ENCODE measurements at regions not wholly inside any gene's neighbourhood (a gene's known extent, or its start where the extent isn't known, plus 50 kb on each side); places are given as distances from the start of the nearest gene placed in this dataset.
"Not testable (repeated sequence)": the region's sequence is repeated elsewhere in the genome, so short reads cannot be mapped to it uniquely, and the experiment has no call there.

GRCh38 chr7:125465527-125465926 lies 535.9 kb upstream of the POT1 start:
- no peak for DNase-seq (ENCODE audit: low read depth)

GRCh38 chr7:125462615-125463014 lies 533.0 kb upstream of the POT1 start:
- DNase-seq (ENCODE audit: low read depth) = no peak

- DNase-seq (ENCODE audit: low read depth) = no peak
These were observed 529.4 kb upstream of the POT1 start for GRCh38 chr7:125459038-125459437.

GRCh38 chr7:125450749-125451148 lies 521.1 kb upstream of the POT1 start:
- DNase-seq (ENCODE audit: low read depth) = no peak

GRCh38 chr7:125445836-125446235 lies 516.2 kb upstream of the POT1 start:
- DNase-seq (ENCODE audit: low read depth) = no peak

- no peak for DNase-seq (ENCODE audit: low read depth)
These were observed 515.2 kb upstream of the POT1 start for GRCh38 chr7:125444864-125445263.

- DNase-seq (ENCODE audit: low read depth) = no peak
These were observed 506.6 kb upstream of the POT1 start for GRCh38 chr7:125436220-125436619.

- DNase-seq (ENCODE audit: low read depth) = no peak
These were observed 501.7 kb upstream of the POT1 start for GRCh38 chr7:125431349-125431748.

- no peak for DNase-seq (ENCODE audit: low read depth)
These were observed 500.4 kb upstream of the POT1 start for GRCh38 chr7:125430013-125430412.

GRCh38 chr7:125427676-125428075 lies 498.1 kb upstream of the POT1 start:
- no peak for DNase-seq (ENCODE audit: low read depth)

- DNase-seq (ENCODE audit: low read depth) = no peak
These were observed 495.9 kb upstream of the POT1 start for GRCh38 chr7:125425506-125425905.

GRCh38 chr7:125424721-125425120 lies 495.1 kb upstream of the POT1 start:
- DNase-seq (ENCODE audit: low read depth) = no peak

GRCh38 chr7:125423458-125424155 lies 494.0 kb upstream of the POT1 start:
- no peak for DNase-seq (ENCODE audit: low read depth)

- not testable (repeated sequence) for DNase-seq (ENCODE audit: low read depth)
These were observed 491.8 kb upstream of the POT1 start for GRCh38 chr7:125421407-125421806.

GRCh38 chr7:125412890-125413665 lies 483.5 kb upstream of the POT1 start:
- DNase-seq (ENCODE audit: low read depth) = no peak

GRCh38 chr7:125409921-125410320 lies 480.3 kb upstream of the POT1 start:
- no peak for DNase-seq (ENCODE audit: low read depth)

- no peak for DNase-seq (ENCODE audit: low read depth)
These were observed 476.5 kb upstream of the POT1 start for GRCh38 chr7:125406111-125406510.

- DNase-seq (ENCODE audit: low read depth) = no peak
These were observed 469.8 kb upstream of the POT1 start for GRCh38 chr7:125399408-125399807.

GRCh38 chr7:125396466-125397151 lies 467.0 kb upstream of the POT1 start:
- no peak for DNase-seq (ENCODE audit: low read depth)

- no peak for DNase-seq (ENCODE audit: low read depth)
These were observed 462.3 kb upstream of the POT1 start for GRCh38 chr7:125391921-125392320.

GRCh38 chr7:125390981-125391380 lies 461.4 kb upstream of the POT1 start:
- DNase-seq (ENCODE audit: low read depth) = no peak

GRCh38 chr7:125386211-125386610 lies 456.6 kb upstream of the POT1 start:
- DNase-seq (ENCODE audit: low read depth) = no peak

GRCh38 chr7:125383324-125383723 lies 453.7 kb upstream of the POT1 start:
- DNase-seq (ENCODE audit: low read depth) = no peak
